Tongue (tissue), 1 donor: ENCODE measurements at regions not wholly inside any gene's neighbourhood (a gene's known extent, or its start where the extent isn't known, plus 50 kb on each side); places are given as distances from the start of the nearest gene placed in this dataset.
"Not testable (repeated sequence)": the region's sequence is repeated elsewhere in the genome, so short reads cannot be mapped to it uniquely, and the experiment has no call there.

Experiments used
- DNase-seq: peaks from one replicate; pipeline ENCODE4 v3.0.0-alpha.2; 2015

DNA sequence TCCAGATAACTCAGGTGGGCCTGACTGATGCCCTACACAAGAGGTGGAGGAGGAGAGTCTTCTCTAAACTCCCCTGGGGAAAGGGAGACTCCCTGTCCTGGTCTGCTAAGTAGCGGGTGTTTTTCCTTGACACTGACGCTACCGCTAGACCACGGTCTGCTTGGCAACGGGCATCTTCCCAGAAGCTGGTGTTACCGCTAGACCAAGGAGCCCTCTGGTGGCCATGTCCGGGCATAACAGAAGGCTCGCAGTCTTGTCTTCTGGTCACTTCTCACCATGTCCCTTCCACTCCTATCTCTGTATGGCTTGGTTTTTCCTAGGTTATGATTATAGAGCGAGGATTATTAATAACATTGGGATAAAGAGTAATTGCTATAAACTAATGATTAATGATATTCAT, 965.5 kb downstream of the TMEM121 start:
- DNase-seq: no peak

DNA sequence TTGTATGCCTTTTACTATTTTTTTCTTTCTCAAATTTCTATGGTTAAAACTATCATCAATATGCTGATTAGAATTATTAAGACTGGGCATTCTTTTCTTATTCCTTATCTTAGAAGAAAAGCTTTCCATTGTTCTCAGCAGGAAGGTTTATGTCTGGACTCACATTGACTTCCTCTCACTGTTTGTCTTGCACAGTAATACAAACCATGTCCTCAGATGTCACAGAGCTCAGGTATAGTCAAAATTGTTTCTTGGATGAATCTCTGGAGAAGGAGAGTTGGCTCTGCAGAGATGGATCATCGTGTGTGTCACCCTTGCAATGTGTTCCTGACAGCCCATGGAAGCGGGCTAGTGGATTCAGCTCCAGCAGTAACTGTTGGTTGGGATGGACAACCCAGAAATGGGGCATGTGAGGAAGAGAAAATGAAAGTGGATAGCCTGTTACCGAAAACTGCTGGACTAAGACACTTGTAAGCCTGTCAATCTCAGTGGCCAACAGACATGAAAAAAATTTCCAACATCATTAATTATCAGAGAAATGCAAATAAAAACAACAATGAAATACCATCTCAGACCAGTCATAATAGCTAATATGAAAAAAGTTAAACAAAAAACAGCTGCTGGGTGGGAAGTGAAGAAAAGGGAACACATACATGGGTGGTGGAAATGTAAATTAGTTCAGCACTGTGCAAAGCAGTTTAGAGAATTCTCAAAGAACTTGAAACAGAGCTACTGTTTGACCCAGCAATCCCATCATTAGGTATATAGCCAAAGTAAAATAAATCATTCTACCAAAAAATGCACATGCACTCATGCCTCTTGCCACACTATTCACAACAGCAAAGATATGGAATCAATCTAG, 967.8 kb downstream of the TMEM121 start:
- DNase-seq: no peak

DNA sequence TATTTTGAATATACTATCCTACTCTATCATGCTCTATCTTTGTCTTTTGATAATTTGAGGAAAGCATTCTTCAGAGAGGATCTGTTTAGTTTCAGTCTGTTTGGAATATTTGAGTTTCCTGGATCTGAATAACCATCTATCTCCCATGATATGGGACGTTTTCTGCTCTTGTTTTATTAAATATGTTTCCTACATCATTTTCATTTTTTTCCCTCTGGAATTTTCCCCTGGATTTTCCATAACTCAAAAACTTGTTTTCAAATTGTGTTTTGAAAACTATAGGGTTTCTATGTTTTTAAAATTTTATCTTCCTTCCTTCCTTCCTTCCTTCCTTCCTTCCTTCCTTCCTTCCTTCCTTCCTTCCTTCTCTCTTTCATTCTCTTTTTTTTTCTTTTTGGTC, 974.2 kb downstream of the TMEM121 start:
- DNase-seq: no peak

GRCh38 chr14:106501898-106502297, 975.5 kb downstream of the TMEM121 start:
- no peak for DNase-seq

DNA sequence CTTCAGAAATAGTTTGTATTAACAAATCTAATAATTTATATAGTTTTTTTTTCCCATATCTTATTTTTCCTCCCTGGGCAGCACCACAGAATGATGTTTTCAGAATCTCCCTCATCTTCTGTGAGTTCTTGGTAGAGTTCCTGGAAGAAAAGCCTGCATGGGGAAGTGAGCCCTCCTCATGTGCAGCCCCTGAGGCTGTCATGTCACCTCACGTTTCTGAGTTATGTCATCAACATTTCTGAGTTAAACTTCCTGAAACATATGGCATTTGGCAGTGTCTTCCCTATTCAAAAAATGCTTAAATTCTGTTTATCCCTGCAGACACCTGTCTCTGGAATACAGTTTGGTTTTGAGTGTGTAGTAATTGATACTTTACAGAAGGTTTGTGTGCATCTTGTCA, 979.0 kb downstream of the TMEM121 start:
- DNase-seq: no peak

GRCh38 chr14:106506881-106507305, 980.5 kb downstream of the TMEM121 start:
- no peak for DNase-seq

- DNase-seq: no peak
Observed at GRCh38 chr14:106507354-106507753, 981.0 kb downstream of the TMEM121 start.

DNA sequence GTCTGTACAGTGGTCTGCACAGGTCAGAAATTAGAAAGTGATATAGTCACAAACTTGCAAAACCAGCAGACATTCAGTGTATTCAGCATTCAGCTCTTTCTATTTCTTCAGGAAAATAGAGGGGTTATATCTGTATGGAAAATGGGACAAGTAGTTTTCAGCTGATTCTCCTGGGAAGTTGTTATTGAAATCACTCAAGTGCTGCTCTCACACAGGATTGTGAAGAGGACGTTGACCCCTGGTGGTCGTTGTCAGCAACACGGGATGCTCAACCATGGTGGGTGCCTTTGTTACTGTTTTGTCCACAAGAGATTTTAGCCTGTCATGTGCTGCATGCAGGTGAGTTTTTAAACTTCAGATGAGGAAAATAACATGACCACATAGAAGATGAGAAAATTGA, 981.8 kb downstream of the TMEM121 start:
- no peak for DNase-seq

- no peak for DNase-seq
Observed at GRCh38 chr14:106509176-106509575, 982.8 kb downstream of the TMEM121 start.

- DNase-seq: no peak
Observed at GRCh38 chr14:106509807-106510206, 983.4 kb downstream of the TMEM121 start.

DNA sequence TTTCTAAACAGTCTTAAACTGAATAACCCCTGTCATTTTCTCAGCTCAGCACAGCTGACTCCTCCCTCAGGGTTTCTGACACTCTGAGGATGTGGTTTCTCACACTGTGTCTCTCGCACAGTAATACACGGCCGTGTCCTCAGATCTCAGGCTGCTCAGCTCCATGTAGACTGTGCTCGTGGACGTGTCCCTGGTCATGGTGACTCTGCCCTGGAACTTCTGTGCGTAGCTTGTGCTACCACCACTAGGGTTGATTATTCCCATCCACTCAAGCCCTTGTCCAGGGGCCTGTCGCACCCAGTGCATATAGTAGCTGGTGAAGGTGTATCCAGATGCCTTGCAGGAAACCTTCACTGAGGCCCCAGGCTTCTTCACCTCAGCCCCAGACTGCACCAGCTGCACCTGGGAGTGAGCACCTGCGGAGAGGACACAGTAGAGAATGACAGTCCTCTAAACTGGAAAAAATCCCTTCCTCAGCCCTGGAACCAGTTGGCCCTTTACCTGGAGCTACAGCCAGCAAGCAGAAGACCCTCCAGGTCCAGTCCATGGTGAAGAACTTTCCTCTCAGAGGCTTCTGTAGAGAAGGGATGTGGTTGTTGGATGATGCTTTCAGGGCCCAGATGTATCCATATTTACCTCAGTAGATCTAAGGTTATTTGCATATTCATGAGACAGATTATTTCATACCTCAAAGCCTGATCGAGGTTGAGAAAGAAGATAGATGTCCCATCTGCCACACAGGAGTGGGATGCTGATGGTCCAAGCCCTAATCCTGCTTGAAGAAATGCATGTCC, 984.8 kb downstream of the TMEM121 start:
- no peak for DNase-seq

DNA sequence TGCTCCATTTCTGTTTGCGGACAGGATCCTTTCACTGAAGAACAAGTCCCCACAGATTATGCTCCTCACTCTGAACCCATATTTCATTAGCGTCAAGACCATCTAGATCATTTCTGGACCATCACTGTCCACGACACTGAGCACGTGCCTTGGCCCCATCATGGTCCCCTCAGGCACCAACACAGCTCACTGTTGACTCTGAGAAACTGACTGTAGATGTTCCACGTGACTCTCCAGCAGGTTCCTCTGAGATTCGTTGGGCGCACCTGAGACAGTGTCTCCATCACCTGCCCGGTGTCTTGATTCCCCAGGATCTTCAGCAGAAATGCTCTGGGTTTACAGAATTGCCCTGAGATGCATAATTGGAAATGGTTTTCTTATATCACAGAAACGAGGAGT, 985.4 kb downstream of the TMEM121 start:
- DNase-seq: no peak

DNA sequence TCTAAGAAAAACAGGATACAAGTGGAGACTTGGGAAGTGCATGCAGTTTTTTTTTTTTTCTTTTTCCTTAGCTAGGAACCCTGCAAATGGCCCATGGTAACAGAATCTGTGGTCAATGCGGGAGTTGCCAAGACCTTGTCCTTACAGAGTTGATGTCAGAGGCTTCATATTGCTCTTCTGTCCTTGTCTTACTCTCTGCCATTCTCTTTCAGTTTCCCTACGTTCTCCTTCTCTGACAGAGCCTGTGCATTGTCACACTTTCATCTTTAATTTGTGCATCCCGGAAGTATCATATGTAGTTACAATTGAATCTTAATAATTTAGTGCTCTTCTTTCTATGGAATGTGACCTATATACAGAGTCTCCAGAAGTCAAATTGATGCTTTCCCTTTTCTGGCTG, 986.9 kb downstream of the TMEM121 start:
- DNase-seq: no peak

DNA sequence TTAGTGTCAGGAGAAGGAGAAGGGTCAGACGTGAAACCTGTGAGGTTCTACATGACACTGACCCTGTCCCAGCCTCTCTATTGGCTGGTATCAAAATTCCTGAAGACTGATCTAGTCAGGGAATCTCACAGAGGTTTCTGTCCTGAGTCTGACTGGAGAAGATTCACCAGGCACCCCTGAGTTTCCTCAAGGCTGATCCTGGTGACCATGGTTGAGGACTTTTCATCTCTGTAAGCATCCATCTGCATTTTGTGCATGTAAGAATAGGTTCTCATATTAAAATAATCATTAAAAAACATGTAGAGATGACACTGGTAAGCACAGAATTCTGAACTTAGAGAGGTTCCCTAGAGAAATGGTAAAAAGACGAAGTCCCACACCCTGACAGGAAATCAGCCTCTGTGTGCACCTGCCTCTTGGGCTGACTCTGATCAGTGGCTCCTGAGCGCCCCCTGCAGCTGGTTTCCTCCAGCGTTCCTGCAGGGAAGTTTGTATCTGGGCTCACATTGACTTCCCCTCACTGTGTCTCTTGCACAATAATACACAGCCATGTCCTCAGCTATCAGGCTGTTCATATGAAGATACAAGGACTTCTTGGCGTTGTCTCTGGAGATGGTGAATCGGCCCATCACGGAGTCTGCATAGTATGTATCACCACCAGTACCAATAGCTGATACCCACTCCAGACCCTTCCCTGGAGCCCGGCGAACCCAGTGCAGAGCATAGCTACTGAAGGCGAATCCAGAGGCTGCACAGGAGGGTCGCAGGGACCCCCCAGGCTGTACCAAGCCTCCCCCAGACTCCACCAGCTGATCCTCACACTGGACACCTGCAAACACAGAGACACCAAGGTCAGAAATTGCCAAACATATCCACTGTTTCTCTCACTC, 991.9 kb downstream of the TMEM121 start:
- DNase-seq: no peak

DNA sequence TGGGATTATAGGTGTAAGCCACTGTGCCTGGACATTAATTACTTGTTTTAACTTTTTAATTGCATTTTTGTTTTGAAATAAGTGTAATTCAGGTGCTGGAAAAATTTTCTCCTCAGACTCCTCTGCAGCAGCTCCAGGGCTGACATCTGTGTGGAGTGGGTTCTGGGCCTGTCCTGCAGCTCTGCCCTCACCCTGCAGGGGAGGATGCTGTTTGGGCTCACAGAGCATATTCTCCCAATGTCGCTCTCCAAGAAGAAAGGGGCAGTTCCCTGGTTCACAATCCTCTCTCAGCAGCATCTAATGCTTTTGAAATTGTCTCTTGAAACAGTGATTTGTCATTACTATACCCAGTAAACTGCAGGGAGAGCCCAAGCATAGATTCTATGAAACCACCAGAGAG, 995.7 kb downstream of the TMEM121 start:
- DNase-seq: not testable (repeated sequence)

DNA sequence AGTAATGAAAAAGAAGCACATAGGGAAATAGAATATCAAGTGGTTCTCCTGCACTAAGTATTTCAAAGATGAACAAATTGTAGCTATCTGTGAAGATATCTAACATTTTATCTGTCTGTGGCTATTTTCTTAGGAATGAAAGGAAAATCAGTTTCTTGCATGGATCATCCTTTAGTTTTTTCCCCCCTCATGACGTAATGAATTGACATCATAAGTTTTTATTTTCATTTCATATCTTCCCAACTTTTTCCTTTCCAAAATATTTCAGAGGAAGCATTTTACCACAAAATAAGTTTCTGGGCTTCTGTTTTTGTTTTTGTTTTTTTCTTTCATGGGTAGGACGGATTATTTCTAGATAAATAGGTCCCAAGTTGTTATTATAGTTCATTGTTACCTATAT, 996.6 kb downstream of the TMEM121 start:
- no peak for DNase-seq

DNA sequence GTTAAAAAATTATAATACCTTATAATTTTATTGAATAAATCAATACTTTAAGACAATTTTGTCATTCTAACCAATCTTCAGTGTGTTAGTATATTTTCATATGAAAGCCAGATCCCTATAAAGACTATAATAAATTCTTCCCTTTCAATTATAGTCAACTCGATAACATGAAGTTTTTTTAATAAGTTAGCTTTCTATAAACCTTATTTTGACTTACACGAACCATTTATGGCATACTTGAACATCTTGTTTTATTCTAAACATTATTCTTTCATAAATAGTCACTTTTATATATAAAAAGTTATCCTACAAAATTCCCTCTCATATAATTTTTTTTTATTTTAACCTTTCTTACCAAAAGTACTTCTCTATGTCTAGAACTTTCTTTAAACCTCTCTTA, 1002.3 kb downstream of the TMEM121 start:
- DNase-seq: no peak

DNA sequence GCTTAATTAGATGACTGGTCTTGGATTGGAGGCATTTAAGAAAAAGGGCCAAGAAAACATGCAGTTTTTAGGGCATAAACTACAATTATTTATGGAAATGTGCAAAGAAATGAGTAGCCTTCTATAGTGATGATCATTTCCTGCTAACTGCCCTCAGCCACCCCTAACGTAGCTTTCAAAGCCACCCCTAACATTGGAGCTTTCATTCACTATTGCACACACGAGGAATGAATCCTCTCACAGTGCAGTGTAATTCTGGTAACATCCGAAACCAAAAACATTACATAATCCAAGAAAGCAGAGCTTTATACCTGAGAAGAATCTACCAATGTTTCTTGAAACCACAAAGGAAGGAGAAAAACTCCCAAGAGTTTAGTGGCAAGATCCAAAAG, 1003.6 kb downstream of the TMEM121 start:
- no peak for DNase-seq

DNA sequence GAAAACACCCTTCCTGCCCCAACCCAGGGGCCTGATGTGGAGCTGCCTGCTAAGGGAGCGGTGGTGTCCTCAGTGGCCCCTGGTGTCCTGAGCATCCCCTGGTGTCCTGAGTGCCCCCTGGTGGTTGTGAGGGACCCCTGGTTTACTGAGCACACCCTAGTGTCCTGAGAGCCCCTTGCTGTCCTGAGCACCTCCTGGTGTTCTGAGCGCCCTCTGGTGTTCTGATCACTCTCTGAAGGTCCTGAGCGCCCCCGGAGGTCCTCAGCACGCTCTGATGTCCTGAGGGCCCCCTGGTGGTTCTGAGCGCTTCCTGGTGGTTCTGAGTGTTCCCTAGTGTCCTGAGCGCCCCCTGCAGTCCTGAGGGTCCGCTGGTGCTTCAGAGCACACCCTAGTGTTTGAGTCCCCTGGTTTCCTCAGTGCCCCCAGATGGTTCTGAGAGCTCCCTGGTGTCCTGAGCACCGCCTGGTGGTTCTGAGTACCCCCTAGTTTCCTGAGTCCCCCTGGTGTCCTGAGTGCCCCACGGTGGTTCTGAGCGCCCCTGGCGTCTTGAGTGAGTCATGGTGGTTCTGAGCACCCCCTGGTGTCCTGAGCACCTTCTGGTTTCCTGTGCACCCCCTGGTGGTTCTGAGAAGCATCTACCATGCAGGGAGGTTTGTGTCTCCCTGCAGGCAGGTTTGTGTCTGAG, 1004.2 kb downstream of the TMEM121 start:
- DNase-seq: no peak

DNA sequence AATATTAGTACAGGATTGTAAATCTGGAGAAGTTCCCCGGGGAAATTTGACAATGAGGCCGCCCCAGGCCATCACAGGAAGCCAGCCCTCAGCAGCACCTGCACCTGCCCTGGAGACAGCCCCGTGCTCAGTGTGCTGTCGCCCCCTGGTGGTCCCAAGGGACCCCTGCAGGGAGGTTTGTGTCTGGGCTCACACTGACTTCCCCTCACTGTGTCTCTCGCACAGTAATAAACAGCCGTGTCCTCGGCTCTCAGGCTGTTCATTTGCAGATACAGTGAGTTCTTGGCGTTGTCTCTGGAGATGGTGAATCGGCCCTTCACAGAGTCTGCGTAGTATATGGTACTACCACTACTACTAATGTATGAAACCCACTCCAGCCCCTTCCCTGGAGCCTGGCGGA, 1011.2 kb downstream of the TMEM121 start:
- DNase-seq: not testable (repeated sequence)

DNA sequence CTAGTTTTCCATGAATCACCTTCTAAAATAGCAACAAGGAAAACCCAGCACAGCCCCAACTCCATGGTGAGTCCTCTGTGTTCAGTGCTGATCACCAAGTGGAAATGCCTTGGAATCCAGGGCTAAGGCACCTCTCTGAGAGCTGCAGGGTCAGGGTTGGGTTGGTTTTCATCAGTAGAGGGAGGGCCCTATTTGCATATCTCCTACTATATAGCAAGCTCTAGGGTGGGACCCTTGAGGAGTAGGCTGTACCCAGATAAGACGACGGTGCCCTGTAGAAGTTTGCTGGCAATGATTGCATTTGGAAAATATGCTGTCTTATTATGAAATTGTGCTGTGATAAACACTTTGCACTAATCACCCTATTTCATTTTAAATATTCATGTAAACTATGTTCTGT, 1011.8 kb downstream of the TMEM121 start:
- DNase-seq: no peak
